Mucosa of stomach (tissue), 1 donor: ENCODE measurements at regions not wholly inside any gene's neighbourhood (a gene's known extent, or its start where the extent isn't known, plus 50 kb on each side); places are given as distances from the start of the nearest gene placed in this dataset.

ENCODE experiments used
- H3K27me3 ChIP-seq: one replicate; pipeline ENCODE4 v1.7.0; 2013; ENCODE audit warnings: mild to moderate bottlenecking, low read length; ENCODE audit not compliant: control insufficient read depth, insufficient read depth
- H3K36me3 ChIP-seq: one replicate; pipeline ENCODE4 v1.7.0; 2013; ENCODE audit warnings: low read length; ENCODE audit not compliant: control insufficient read depth, insufficient read depth
- H3K4me1 ChIP-seq: one replicate; pipeline ENCODE4 v1.7.0; 2013; ENCODE audit warnings: mild to moderate bottlenecking, low read length; ENCODE audit not compliant: control insufficient read depth, insufficient read depth
- H3K4me3 ChIP-seq: one replicate; pipeline ENCODE4 v1.7.0; 2013; ENCODE audit warnings: low read length
- H3K9ac ChIP-seq: one replicate; pipeline ENCODE4 v1.7.0; 2013; ENCODE audit warnings: mild to moderate bottlenecking, low read length, moderate library complexity
- H3K9me3 ChIP-seq: one replicate; pipeline ENCODE4 v1.7.0; 2013; ENCODE audit warnings: mild to moderate bottlenecking, low read length, moderate library complexity; ENCODE audit not compliant: control insufficient read depth
- donor health status: Pancreatic carcinoma.

GRCh38 chr5:67366691-67367395 lies 170.2 kb upstream of the CD180 start:
- Histone ChIP-seq H3K4me1 (no peaks in the 10 kb centered on the region), H3K4me3 (no peak overlapping the region), H3K9ac (no peak overlapping the region), H3K36me3 (no peaks in the 10 kb centered on the region), H3K27me3 (no peaks in the 10 kb centered on the region), H3K9me3 (no peaks in the 10 kb centered on the region)

- no peaks in the 10 kb centered on the region for H3K36me3 ChIP-seq
- no peaks in the 10 kb centered on the region for H3K27me3 ChIP-seq
- H3K9ac ChIP-seq, result no peak overlapping the region
- no peaks in the 10 kb centered on the region for H3K4me1 ChIP-seq
- H3K9me3 ChIP-seq, result no peaks in the 10 kb centered on the region
- no peak overlapping the region for H3K4me3 ChIP-seq
Measured at GRCh38 chr5:67366276-67366675, 169.7 kb upstream of the CD180 start.

DNA sequence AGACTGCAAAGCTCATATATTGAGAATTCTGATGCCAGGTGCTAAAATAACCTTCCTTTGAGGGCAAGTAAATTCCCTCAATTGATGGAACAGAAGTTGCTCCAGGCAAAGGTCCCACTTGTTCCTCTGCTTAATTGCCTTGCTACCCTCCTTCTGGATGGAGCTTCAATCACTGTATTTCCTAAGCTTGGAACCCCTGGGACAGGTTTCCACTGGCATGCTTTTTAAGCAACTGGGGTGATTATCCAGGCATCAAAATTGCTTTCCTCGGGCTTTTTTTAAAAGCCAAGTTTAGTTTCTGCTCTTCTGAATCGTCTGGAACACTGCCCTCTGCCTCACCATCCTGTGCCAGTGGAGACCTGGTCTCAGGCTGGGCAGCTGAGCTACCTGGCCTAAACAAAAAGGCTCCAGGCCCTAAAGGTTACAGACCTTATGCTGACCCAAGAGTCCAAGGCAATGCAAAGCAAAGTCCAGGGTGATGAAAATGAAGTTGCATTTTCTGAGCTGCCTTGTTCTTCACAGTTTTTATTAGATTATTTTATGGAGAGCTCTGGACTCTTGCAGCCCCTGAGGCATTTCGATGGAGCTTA lies 167.9 kb upstream of the CD180 start:
- H3K4me3 ChIP-seq, result no peak overlapping the region
- no peaks in the 10 kb centered on the region for H3K4me1 ChIP-seq
- no peaks in the 10 kb centered on the region for H3K36me3 ChIP-seq
- H3K9ac ChIP-seq, result no peak overlapping the region
- no peaks in the 10 kb centered on the region for H3K27me3 ChIP-seq
- no peaks in the 10 kb centered on the region for H3K9me3 ChIP-seq

- H3K27me3 ChIP-seq, result no peaks in the 10 kb centered on the region
- H3K9me3 ChIP-seq, result no peaks in the 10 kb centered on the region
- no peak overlapping the region for H3K9ac ChIP-seq
- no peaks in the 10 kb centered on the region for H3K36me3 ChIP-seq
- H3K4me3 ChIP-seq, result no peak overlapping the region
- no peaks in the 10 kb centered on the region for H3K4me1 ChIP-seq
Measured at GRCh38 chr5:67363963-67364362, 167.4 kb upstream of the CD180 start.

- Histone ChIP-seq H3K4me3 (no peak overlapping the region), H3K4me1 (no peaks in the 10 kb centered on the region), H3K36me3 (no peaks in the 10 kb centered on the region), H3K9ac (no peak overlapping the region), H3K9me3 (no peaks in the 10 kb centered on the region), H3K27me3 (no peaks in the 10 kb centered on the region)
Measured at GRCh38 chr5:67363180-67363709, 166.6 kb upstream of the CD180 start.

DNA sequence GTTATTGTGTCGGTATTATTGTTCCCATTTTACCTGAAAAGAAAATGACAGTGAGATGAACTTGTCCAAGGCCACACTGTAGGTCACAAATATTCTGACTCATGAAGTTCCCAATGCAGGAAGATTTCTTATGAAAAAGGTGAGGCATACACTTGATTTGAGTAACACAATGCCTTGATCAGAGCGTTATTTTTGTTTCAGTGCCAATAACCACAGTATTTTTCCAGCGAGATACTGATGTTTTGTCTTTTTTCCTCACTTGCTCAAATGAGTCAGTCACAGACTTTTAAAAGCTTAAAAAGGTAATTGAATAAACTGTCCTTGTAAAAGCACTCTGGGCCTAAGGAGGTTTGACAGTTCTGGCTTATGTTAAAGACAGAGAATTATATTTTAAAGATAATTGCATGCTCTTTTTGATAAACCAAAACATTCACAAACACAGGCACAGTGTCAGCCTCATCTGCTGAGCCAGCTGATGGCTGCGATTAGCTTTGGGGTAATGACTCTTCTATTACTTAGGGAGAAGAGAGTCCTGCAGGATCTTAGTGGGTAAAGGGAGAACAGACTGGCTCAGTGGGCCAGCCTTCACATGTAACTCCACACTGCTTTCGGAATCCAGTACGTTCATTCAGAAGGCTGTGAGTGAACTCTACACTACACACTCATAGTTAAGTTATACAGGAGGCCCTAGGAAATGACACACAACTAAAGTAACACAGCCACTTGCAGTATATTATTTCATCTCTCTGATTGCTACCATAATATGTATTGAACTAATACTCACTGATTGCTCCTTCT lies 165.5 kb upstream of the CD180 start:
- Histone ChIP-seq H3K9ac (no peak overlapping the region), H3K4me3 (no peak overlapping the region), H3K36me3 (no peaks in the 10 kb centered on the region)

GRCh38 chr5:67360047-67360446 lies 163.4 kb upstream of the CD180 start:
- no peaks in the 10 kb centered on the region for H3K9me3 ChIP-seq

More for the DNA sequence above, 165.5 kb upstream of the CD180 start:
- no peaks in the 10 kb centered on the region for H3K27me3 ChIP-seq
- H3K9me3 ChIP-seq, result no peaks in the 10 kb centered on the region
- no peaks in the 10 kb centered on the region for H3K4me1 ChIP-seq

DNA sequence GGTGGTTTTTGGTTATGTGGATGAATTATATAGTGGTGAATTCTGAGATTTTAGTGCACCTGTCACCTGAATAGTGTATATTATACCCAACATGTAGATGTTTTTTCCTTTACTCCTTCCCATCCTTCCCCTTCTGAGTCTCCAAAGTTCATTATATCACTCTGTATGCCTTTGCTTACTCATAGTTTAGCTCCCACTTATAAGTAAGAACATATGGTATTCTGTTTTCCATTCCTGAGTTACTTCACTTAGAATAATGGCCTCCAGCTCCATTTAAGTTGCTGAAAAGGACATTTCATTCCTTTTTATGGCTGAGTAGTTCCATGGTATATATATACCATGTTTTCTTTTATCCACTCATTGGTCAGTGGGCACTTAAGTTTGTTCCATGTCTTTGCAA lies 161.6 kb upstream of the CD180 start:
- H3K9ac ChIP-seq, result no peak overlapping the region
- H3K4me1 ChIP-seq, result no peaks in the 10 kb centered on the region
- no peak overlapping the region for H3K4me3 ChIP-seq

More at GRCh38 chr5:67360047-67360446, 163.4 kb upstream of the CD180 start:
- H3K4me3 ChIP-seq, result no peak overlapping the region
- no peak overlapping the region for H3K9ac ChIP-seq
- no peaks in the 10 kb centered on the region for H3K4me1 ChIP-seq
- H3K27me3 ChIP-seq, result no peaks in the 10 kb centered on the region
- no peaks in the 10 kb centered on the region for H3K36me3 ChIP-seq

DNA sequence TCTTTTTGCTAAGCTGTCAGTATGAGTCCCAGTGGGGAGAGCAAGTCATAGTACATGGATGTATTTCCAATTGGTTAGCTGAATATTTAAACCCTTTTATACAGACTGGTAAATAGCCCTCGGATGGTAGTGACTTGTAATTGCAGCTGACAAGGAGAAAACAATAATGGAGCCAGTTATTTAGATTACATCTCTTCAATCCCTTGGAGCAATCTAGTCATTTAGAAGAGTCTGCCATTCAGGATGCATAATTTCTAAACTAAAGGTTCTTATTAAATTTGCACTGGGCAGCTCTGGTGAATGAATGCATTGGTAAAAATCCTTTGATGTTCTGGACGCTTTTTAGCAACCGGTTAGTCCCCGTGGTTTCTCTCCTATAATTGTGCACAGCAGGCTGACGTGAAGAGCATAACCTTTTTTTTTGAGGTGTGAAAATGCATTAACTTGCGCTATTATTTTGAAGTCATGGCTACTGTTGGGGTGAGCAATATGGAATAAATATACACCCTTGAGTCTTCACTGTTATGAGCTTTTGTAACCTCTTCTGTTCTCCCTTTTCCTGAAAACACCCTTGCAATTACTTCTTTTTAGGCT lies 158.6 kb upstream of the CD180 start:
- Histone ChIP-seq H3K36me3 (no peaks in the 10 kb centered on the region), H3K9ac (no peak overlapping the region), H3K4me3 (no peak overlapping the region), H3K9me3 (no peaks in the 10 kb centered on the region), H3K4me1 (no peaks in the 10 kb centered on the region), H3K27me3 (no peaks in the 10 kb centered on the region)

More for the DNA sequence above, 161.6 kb upstream of the CD180 start:
- Histone ChIP-seq H3K27me3 (no peaks in the 10 kb centered on the region), H3K36me3 (no peaks in the 10 kb centered on the region), H3K9me3 (no peaks in the 10 kb centered on the region)

- Histone ChIP-seq H3K4me3 (no peak overlapping the region), H3K27me3 (no peaks in the 10 kb centered on the region), H3K4me1 (no peaks in the 10 kb centered on the region), H3K9me3 (no peaks in the 10 kb centered on the region), H3K9ac (no peak overlapping the region), H3K36me3 (no peaks in the 10 kb centered on the region)
Measured at GRCh38 chr5:67353500-67354450, 157.2 kb upstream of the CD180 start.

- no peak overlapping the region for H3K9ac ChIP-seq
- no peaks in the 10 kb centered on the region for H3K36me3 ChIP-seq
- H3K4me1 ChIP-seq, result no peaks in the 10 kb centered on the region
- H3K4me3 ChIP-seq, result no peak overlapping the region
- H3K27me3 ChIP-seq, result no peaks in the 10 kb centered on the region
- no peaks in the 10 kb centered on the region for H3K9me3 ChIP-seq
Measured at GRCh38 chr5:67350618-67351201, 154.1 kb upstream of the CD180 start.
